Mammary epithelial cell (primary cell): ENCODE measurements at regions not wholly inside any gene's neighbourhood (a gene's known extent, or its start where the extent isn't known, plus 50 kb on each side); places are given as distances from the start of the nearest gene placed in this dataset.

Experiments used
- CTCF ChIP-seq, 2 donors: IDR thresholded peaks in 1 of 2; conservative IDR thresholded peaks in 1 of 2; 2 replicates each; pipeline ENCODE4 v1.5.1; 2011 to 2012; ENCODE audit warnings: inconsistent platforms in 2 of 2, low read length in 2 of 2, mild to moderate bottlenecking in 2 of 2, control low read depth in 1 of 2, low read depth in 1 of 2; ENCODE audit not compliant: insufficient read depth in 1 of 2; ENCODE audit errors: extremely low read depth in 1 of 2
- EZH2 ChIP-seq: IDR thresholded peaks from 2 replicates; pipeline ENCODE4 v1.6.1; 2012; ENCODE audit warnings: low read length, inconsistent platforms, borderline replicate concordance

GRCh38 chr7:121634356-121634755 is 238.2 kb upstream of the FAM3C start:
- TF ChIP-seq EZH2 = no peak
- no peak for TF ChIP-seq CTCF (conservative IDR thresholded peaks at IDR 0.05 in 1 of 2, IDR thresholded peaks at IDR 0.05 in 1 of 2; ENCODE audit: extremely low read depth in 1 of 2, insufficient read depth in 1 of 2, low read depth in 1 of 2, low read length in 2 of 2)
